Nephron (organoid): ENCODE measurements at regions not wholly inside any gene's neighbourhood (a gene's known extent, or its start where the extent isn't known, plus 50 kb on each side); places are given as distances from the start of the nearest gene placed in this dataset.
A peak's percentile ranks its signal among the peaks of the same experiment; 100 is the strongest.

Experiments used
- H3K27ac Mint-ChIP-seq, 3 experiments: 2 replicates each; pipeline ENCODE4 v1.8.0; 2020; ENCODE audit warnings: mixed read lengths in 3 of 3, mild to moderate bottlenecking in 2 of 3, moderate library complexity in 1 of 3
- H3K27me3 Mint-ChIP-seq: 2 replicates; pipeline ENCODE4 v1.8.0; 2021; ENCODE audit warnings: low read depth, mild to moderate bottlenecking, moderate library complexity, mixed read lengths
- H3K36me3 Mint-ChIP-seq: 2 replicates; pipeline ENCODE4 v1.8.0; 2020; ENCODE audit warnings: low read depth, mixed read lengths
- H3K4me1 Mint-ChIP-seq: 2 replicates; pipeline ENCODE4 v1.8.0; 2020; ENCODE audit warnings: mixed read lengths
- H3K4me3 Mint-ChIP-seq, 3 experiments: 2 replicates each; pipeline ENCODE4 v1.8.0; 2020; ENCODE audit warnings: mild to moderate bottlenecking in 3 of 3, mixed read lengths in 3 of 3, moderate library complexity in 2 of 3
- H3K9me3 Mint-ChIP-seq: 2 replicates; pipeline ENCODE4 v1.8.0; 2020; ENCODE audit warnings: mixed read lengths
- TF ChIP-seq, protein P1 (sequence below), 3 experiments: fragments of 200-600 bp; sonication (generic); IDR thresholded peaks; one replicate each; pipeline ENCODE4 v1.5.0; 2021; ENCODE audit warnings: antibody characterized with exemption in 3 of 3; ENCODE audit not compliant: unreplicated experiment in 3 of 3

DNA sequence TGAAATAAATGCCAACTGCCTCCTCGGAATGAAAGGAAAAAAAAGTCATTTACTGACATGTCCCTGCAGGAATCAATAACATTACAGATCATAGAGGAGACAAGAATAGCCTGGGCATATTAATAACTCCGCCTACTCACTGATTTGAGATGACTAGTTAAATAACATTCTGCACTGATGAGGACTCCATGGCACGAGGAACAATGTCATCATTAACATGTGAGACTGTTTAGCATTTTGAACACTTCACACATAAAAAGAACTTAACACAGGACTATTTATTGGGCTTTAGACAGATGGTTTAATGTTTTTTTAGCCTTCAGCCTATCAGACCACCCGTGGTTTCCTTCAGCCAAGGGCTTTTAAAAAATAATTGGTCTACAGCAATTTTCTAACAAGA is 170.1 kb downstream of the OLFM4 start:
- Mint-ChIP-seq H3K27ac (no peak overlapping the region), H3K4me1 (peaks cover 22% of the 10 kb centered on the region), H3K27me3 (peaks cover 38% of the 10 kb centered on the region), H3K4me3 (no peak overlapping the region), H3K36me3 (no peaks in the 10 kb centered on the region), H3K9me3 (no peaks in the 10 kb centered on the region)
- TF ChIP-seq, protein P1, sequence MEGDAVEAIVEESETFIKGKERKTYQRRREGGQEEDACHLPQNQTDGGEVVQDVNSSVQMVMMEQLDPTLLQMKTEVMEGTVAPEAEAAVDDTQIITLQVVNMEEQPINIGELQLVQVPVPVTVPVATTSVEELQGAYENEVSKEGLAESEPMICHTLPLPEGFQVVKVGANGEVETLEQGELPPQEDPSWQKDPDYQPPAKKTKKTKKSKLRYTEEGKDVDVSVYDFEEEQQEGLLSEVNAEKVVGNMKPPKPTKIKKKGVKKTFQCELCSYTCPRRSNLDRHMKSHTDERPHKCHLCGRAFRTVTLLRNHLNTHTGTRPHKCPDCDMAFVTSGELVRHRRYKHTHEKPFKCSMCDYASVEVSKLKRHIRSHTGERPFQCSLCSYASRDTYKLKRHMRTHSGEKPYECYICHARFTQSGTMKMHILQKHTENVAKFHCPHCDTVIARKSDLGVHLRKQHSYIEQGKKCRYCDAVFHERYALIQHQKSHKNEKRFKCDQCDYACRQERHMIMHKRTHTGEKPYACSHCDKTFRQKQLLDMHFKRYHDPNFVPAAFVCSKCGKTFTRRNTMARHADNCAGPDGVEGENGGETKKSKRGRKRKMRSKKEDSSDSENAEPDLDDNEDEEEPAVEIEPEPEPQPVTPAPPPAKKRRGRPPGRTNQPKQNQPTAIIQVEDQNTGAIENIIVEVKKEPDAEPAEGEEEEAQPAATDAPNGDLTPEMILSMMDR (IDR thresholded peaks at IDR 0.05; ENCODE audit: unreplicated experiment in 3 of 3) = no peak

DNA sequence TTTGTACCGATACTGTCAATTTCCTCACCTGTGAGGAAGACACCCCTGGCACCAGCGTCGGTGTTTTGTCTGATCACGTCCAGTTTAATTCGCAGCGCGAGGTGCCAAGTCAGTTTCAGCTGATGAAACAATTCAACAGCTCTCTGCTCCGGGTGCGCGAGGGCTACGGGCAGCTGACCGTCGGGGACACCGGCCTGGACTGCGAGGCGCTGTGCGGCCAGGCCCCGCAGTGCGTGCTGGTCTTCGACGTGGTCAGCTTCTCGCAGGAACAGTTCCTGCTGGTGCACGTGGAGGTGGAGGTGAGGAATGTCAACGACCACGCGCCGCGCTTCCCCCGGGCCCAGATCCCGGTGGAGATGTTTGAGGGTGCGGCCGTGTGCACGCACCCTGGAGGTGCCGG is 171.5 kb downstream of the OLFM4 start:
- Mint-ChIP-seq H3K4me1 (peaks cover 22% of the 10 kb centered on the region), H3K36me3 (no peaks in the 10 kb centered on the region), H3K27ac (no peak overlapping the region), H3K9me3 (no peaks in the 10 kb centered on the region), H3K4me3 (no peak overlapping the region), H3K27me3 (peaks cover 40% of the 10 kb centered on the region)
- TF ChIP-seq, protein P1 (IDR thresholded peaks at IDR 0.05; ENCODE audit: unreplicated experiment in 3 of 3) = no peak

DNA sequence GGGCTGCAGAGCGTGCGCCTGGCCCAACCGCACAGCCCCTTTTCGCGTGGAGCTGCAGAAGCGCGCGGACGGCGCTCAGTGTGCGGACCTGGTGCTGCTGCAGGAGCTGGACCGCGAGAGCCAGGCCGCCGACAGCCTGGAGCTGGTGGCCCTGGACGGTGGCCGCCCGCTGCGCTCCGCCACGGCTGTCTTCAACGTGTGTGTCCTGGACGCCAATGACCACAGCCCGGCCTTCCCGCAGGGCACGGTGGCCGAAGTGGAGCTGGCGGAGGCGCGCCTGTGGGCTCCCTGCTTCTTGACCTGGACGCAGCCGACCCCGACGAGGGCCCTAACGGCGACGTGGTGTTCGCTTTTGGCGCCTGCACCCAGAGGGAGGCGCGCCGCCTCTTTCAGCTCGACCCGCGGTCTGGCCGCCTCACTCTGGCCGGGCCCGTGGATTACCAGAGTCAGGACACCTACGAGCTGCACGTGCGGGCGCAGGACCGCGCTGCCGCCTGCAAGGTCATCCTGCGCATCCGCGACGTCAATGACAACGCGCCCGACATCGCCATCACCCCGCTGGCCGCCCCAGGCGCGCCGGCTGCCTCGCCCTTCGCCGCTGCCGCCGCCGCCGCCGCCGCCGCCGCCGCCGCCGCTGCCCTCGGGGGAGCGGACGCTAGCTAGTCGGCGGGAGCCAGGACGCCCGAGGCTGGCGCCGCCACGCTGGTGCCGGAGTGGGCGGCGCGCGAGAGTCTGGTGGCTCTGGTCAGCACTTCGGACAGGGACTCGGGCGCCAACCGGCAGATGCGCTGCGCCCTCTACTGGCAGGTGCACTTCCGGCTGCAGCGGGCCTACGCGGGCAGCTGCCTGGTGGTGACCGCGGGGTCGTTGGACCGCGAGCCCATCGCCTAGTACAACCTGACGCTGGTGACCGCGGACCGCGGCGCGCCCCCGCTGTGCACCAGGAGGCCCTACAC is 172.2 kb downstream of the OLFM4 start:
- peaks cover 22% of the 10 kb centered on the region for H3K4me1 Mint-ChIP-seq
- no peak overlapping the region for H3K27ac Mint-ChIP-seq
- H3K4me3 Mint-ChIP-seq = peak overlapping the region in 1 of 3 experiments; percentile 24
- H3K36me3 Mint-ChIP-seq = no peaks in the 10 kb centered on the region
- no peaks in the 10 kb centered on the region for H3K9me3 Mint-ChIP-seq
- TF ChIP-seq, protein P1 (IDR thresholded peaks at IDR 0.05; ENCODE audit: unreplicated experiment in 3 of 3) = peak; percentile 80 to 93 (median 85)
- H3K27me3 Mint-ChIP-seq = peaks cover 42% of the 10 kb centered on the region

DNA sequence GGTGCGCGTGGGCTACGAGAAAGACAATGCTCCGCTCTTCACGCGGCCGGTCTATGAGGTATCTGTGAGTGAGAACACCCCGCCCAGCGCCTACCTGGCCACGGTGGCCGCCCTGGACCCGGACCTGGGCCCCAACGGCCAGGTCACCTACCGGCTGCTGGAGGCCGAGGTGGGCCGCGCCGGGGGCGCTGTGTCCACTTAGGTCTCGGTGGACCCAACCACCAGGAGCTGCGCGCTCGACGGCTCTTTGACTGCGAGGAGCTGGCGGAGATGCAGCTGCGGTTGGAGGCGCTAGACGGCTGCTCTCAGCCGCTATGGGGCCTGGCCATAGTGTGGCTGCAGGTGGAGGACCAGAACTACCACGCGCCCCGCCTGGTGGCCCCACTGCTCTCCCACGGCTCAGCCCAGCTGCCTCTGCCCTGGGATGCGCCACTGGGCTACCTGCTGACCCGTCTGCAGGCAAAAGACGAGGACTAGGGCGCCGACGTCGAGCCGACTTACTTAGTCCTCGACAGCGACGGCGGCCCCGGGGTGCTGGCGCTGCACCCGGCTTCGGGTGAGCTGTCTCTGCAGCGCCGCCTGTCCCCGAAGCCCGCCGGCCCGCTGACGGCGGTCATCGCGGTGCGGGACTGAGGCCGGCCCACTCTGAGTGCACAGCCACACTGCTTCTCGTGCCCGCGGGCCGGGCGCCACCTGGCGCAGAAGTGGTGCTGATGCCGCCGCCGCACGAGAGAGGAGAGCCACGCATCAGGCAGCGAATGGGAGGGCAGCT is 173.0 kb downstream of the OLFM4 start:
- H3K4me3 Mint-ChIP-seq = peak overlapping the region in 1 of 3 experiments; percentile 24
- TF ChIP-seq, protein P1 (IDR thresholded peaks at IDR 0.05; ENCODE audit: unreplicated experiment in 3 of 3) = peak in 1 of 3 experiments; percentile 35
- H3K9me3 Mint-ChIP-seq = no peaks in the 10 kb centered on the region
- H3K27me3 Mint-ChIP-seq = peaks cover 46% of the 10 kb centered on the region
- H3K27ac Mint-ChIP-seq = no peak overlapping the region
- H3K36me3 Mint-ChIP-seq = no peaks in the 10 kb centered on the region
- peaks cover 22% of the 10 kb centered on the region for H3K4me1 Mint-ChIP-seq

DNA sequence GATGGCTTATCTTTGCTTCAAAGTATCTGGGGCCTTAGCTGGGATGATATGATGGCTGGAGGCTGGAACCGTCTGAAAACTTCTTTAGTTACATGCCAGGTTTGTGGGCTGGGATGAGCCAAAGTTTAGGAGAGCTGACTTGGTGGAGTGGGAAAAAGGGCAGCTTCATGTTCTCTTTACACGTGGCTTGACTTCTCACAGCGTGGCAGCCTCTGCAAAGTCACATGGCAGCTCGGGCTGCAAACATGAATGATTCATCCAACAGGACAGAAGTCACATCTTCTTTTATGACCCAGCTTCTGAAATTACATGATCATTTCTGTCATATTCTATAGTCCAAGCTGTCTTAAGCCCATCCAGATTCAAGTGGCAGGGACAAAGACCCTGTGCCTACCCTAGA is 176.0 kb downstream of the OLFM4 start:
- Mint-ChIP-seq H3K4me3 (no peak overlapping the region), H3K36me3 (no peaks in the 10 kb centered on the region), H3K9me3 (no peaks in the 10 kb centered on the region), H3K4me1 (peaks cover 2% of the 10 kb centered on the region), H3K27ac (no peak overlapping the region), H3K27me3 (peaks cover 30% of the 10 kb centered on the region)
- TF ChIP-seq, protein P1 (IDR thresholded peaks at IDR 0.05; ENCODE audit: unreplicated experiment in 3 of 3) = no peak
